HG03159 (cell line): ENCODE measurements at regions not wholly inside any gene's neighbourhood (a gene's known extent, or its start where the extent isn't known, plus 50 kb on each side); places are given as distances from the start of the nearest gene placed in this dataset.

Source experiments
- ATAC-seq: cut with Tn5 transposase; IDR thresholded peaks from one replicate; pipeline ENCODE4 v1.9.1; 2021; ENCODE audit warnings: mild to moderate bottlenecking, moderate library complexity; ENCODE audit not compliant: unreplicated experiment

DNA sequence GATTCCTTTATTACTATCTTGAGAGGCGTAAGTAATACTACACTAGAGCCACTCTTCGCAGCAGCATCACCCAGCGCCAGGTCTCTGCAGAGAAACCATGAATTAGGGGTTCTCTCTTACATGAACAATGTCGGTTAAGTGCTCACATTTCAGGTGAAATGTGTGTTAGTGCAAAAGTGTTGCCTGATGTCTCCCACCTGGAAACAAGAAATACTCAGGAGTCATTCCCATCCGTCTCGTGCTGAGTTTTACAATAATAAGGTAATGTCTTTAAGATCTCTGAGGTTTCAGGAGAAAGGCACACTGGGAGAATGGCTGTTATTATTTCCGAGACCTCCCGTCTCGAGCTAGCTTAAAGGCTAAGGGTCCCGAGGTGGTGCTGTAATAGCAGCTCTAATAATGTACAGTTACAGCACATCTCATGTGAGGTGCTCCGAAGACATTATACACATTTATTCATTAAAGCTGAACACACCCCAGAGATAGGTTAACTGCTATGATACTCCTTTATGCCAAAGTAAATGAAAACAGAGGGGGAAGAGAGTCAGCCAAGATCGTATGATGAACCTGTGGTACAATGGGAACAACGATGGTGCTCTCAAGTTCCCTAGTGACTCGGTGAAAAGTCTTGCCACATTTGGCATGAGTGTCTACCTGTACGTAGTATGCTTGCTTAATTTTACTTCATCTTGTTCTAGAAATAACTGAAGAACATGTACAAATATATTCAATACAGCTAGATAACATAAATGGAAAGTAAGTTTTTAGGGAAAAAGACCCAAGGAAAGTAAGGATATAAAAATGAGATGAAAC lies 458.3 kb upstream of the CITED2 start:
- ATAC-seq: no peak

DNA sequence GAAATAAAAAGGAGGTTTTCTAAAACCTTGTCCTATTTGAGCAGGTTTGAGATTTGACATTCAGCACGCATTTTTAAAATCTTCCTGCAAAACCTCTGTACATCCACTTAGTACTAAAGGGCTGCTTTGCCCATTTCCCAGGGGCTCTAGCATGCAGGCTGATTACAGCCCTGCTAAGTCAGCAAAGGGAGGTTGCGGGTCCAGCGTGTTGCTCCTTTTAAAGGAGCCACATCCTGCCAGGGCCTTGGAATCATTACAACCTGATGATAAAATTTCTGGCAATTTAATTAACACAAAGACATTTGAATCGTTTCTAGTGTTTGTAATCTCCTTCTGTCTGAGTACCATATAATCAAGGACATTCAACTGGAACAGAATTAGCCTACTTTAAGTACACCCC lies 455.1 kb upstream of the CITED2 start:
- ATAC-seq: no peak

GRCh38 chr6:139828751-139829519 lies 454.5 kb upstream of the CITED2 start:
- no peak for ATAC-seq

GRCh38 chr6:139825935-139826374 lies 451.5 kb upstream of the CITED2 start:
- no peak for ATAC-seq

- no peak for ATAC-seq
Observed at GRCh38 chr6:139824864-139825263, 450.4 kb upstream of the CITED2 start.

- no peak for ATAC-seq
Observed at GRCh38 chr6:139823808-139824126, 449.3 kb upstream of the CITED2 start.

DNA sequence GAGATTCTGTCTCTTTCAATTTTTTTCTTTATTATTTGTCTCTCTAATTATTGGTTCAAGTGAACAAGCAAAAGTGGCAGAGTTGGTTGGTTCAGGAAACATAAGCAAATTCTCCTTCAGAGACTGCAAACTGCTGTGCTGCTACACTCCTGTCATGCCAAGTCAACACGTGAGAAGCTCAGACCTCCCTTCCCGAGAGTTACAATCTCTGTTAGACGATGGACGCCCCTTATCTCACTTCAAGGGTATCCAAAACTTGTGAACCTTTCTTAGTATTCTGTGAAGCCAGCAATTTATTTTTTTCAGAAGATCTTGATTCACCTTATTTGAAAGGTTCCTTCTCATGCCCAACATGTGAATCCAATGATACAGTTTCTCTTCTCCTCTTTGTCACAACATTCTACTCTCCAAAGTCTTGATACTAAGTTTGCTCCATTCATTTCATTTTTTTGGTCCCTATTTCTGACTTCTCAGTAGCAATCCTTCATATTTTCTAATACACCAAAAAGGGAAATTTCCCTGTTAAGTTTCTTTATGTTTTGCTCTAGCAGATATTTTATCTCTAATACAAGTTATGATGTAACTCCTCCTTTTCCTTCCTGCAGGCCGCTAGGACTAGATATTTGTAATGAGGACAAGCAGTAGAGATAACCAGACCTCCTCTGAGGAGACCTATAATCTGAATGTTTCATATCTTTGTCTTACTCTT lies 448.8 kb upstream of the CITED2 start:
- ATAC-seq: no peak

DNA sequence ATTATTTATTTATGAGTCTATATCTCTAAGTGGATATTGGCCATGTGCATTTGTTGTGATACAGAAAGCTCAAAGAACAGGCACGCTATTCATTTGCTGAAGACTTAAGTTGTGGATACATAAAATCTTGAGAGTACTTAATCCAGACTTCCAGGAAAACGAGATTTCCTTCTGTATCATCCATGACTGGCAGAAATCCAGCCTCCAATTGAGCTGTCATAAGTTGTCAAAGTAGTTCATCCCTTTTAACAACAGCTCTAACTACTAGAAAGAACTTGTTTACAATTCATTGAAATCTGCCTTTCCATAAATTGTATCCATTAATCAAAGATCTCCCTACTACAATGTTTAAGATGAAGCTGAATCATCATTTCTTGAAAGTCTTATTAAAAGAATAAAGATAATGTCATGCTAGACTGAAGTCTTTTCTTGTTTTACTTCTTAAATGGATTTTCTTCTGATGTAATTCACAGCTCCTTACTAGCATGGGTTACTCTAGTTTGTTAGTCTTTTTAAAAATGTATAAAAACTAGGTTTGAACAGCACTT lies 447.3 kb upstream of the CITED2 start:
- ATAC-seq: no peak

GRCh38 chr6:139820210-139820609 lies 445.8 kb upstream of the CITED2 start:
- ATAC-seq: no peak

DNA sequence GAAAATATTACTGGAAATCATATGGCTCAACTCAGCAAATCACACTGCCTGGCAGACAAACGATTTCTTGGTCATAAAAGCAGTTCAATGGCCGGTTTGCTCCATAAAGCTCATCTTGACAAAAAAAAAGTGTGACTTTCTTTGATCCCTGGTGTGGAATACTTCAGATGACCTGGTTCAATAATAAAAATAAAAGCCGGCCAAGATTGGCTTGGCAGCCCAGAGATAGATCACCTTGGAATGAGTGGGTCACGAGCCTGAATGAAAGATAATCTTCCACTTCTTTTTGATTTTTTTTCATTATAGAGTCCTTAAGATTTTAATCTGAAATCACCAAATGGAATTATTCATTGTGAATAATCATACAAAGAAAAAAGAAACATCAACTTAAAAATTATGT lies 445.3 kb upstream of the CITED2 start:
- ATAC-seq: no peak

GRCh38 chr6:139812939-139813338 lies 438.5 kb upstream of the CITED2 start:
- no peak for ATAC-seq

DNA sequence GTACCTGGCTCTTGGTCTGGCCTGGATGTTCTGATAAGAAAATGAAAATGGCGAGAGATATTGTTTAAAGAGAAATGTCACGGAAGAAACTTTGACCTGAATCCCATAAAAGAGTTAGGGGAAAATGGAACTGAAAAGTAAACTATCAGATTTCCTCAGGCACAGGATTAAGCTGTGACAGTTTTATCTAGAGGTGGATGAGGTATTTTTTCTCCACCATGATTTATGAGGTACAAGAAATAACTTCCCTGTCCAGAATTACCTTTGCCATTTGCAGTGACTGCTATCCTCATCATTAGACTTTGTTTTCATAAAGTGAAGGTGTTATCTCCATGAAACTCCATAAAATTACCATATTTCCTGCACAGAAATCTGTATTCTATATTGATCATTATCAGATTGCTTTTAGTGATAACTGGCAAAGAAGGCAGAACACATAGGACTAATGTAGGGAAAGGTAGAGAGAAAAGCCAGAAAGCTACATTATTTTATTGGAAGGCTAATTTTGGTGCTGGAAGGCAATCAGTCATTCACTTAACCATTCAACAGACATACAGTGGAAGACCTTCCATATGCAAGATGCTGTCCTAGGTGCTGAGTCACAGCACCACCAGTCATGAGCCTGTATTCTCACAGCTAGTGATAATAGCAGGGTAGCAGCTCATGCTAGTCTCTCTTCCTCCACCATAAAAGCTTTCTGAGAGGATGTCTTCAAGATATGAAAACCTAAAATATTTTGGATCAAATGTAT lies 427.3 kb upstream of the CITED2 start:
- ATAC-seq: no peak

- peak; percentile 80 for ATAC-seq
Observed at GRCh38 chr6:139800837-139801236, 426.4 kb upstream of the CITED2 start.

DNA sequence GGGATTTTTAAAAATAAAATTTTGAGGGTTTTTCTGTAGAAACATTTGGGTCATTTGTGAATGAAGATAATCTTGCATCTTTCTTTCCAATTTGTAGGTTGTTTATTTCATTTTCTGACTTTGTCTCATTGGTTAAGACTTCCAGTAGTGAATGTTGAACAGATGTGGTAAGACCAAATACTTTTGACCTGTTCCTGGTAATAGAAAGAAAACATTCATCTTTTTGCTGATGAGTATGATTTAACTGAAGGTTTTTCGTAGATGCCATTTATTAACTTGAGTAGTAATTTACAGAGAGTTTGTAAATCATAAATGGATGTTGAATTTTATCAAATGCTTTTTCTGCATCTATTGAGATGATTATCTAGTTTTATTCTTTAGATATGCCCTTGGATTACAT lies 416.1 kb upstream of the CITED2 start:
- ATAC-seq: no peak

DNA sequence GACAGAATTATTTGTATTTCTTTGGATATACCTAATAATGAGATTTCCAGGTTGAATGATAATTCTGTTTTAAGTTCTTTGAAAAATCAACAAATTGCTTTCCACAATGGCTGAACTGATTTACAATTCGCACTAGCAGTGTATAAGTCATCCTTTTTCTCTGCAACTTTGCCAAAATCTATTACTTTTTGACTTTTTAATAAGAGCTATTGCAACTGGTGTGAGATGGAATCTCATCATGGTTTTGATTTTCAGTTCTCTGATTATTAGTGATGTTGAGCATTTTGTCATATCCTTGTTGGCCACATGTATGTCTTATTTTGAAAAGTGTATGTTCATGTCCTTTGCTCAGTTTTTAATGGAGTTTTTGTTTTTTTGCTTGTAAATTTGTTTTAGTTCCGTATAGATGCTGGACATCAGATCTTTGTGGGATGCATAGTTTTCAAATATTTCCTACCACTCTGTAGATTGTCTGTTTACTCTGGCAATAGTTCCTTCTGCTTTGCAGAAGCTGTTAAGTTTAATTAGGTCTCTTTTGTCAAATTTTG lies 409.8 kb upstream of the CITED2 start:
- ATAC-seq: no peak

DNA sequence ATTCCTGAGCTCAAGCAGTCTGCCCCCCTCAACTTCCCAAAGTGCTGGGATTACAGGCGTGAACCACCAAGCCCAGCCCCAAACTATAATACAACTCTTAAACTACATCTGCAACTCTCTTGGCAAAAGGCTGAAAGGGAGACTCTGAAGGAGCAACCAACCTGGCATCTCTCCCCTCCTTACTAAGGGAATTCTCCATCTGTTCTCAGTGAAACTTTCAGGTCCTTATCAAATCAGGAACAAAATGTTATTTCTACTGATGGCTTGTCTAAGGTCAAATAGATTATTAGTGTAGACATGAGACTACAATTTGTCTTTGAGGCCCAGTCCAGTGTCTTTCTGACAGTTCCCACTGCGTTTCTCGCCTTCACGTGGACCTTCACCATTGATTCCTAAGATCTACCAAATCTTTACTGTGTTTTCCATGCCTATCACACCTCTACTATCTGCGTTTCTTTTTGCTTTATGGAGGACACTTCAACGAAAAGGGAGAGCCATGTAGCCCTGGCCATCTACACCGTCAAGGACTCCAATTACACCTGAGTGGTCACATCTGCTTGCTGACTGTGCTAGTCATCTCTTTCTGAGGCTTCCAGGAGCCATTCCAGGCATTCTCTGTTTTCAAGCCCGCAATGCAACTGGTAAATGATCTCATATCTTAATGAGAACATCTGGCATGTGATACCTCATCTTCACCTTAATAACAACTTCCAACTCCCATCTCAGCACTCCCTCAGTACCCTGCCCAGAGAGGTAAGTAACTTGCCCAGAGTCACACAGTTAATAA lies 405.7 kb upstream of the CITED2 start:
- no peak for ATAC-seq

GRCh38 chr6:139778688-139779087 lies 404.2 kb upstream of the CITED2 start:
- ATAC-seq: no peak

GRCh38 chr6:139778106-139778505 lies 403.7 kb upstream of the CITED2 start:
- ATAC-seq: no peak

GRCh38 chr6:139777202-139777970 lies 402.9 kb upstream of the CITED2 start:
- ATAC-seq: no peak
